ENCODE measurements at regions not wholly inside any gene's neighbourhood (a gene's known extent, or its start where the extent isn't known, plus 50 kb on each side); places are given as distances from the start of the nearest gene placed in this dataset.

- no peak overlapping the region for H3K9ac ChIP-seq (ENCODE audit: low read length)
- no peak for TF ChIP-seq EP300 (conservative IDR thresholded peaks at IDR 0.05; ENCODE audit: poor library complexity, severe bottlenecking)
- TF ChIP-seq SMC3 (conservative IDR thresholded peaks at IDR 0.05; ENCODE audit: poor library complexity): no peak
- no peak for TF ChIP-seq REST (IDR thresholded peaks at IDR 0.05; ENCODE audit: borderline replicate concordance)
- TF ChIP-seq RAD21 (conservative IDR thresholded peaks at IDR 0.05): no peak
- TF ChIP-seq MXI1 (conservative IDR thresholded peaks at IDR 0.05; ENCODE audit: poor library complexity, severe bottlenecking): no peak
- TF ChIP-seq EZH2 (IDR thresholded peaks at IDR 0.05; ENCODE audit: borderline replicate concordance, insufficient read depth, low read length, poor library complexity, severe bottlenecking): no peak
- TF ChIP-seq POLR2AphosphoS5 (IDR thresholded peaks at IDR 0.05): no peak
- no peak for TF ChIP-seq TAF1 (IDR thresholded peaks at IDR 0.05; ENCODE audit: low read depth)
- TF ChIP-seq CTCF (IDR thresholded peaks at IDR 0.05; ENCODE audit: poor library complexity, severe bottlenecking): no peak
- H3F3A ChIP-seq (ENCODE audit: insufficient read depth, low read length, poor library complexity, severe bottlenecking): no peaks in the 10 kb centered on the region
- no peaks in the 10 kb centered on the region for H3K36me3 ChIP-seq (ENCODE audit: insufficient read depth, low read length)
- no peak overlapping the region for H3K27ac ChIP-seq (ENCODE audit: low read length)
- no peak overlapping the region for H2AFZ ChIP-seq (ENCODE audit: low read depth, low read length)
- H3K9me3 ChIP-seq (ENCODE audit: low read length): no peaks in the 10 kb centered on the region
- H4K20me1 ChIP-seq (ENCODE audit: insufficient read depth): no peaks in the 10 kb centered on the region
- H3K9me2 ChIP-seq (ENCODE audit: insufficient read depth, low read length): no peaks in the 10 kb centered on the region
- no peak overlapping the region for H3K4me3 ChIP-seq (ENCODE audit: low read length)
- H3K79me2 ChIP-seq (replicated peaks; ENCODE audit: insufficient read depth, low read length): no peaks in the 10 kb centered on the region
- no peaks in the 10 kb centered on the region for H3K27me3 ChIP-seq (ENCODE audit: insufficient read depth, low read depth, low read length)
- no peak overlapping the region for H3K4me2 ChIP-seq (ENCODE audit: low read length)
Observed at GRCh38 chr1:203564024-203564423, 62.6 kb upstream of the ATP2B4 start.

GRCh38 chr1:203565049-203565448 is 61.6 kb upstream of the ATP2B4 start:
- TF ChIP-seq TAF1 (IDR thresholded peaks at IDR 0.05; ENCODE audit: low read depth) (no peak), CTCF (IDR thresholded peaks at IDR 0.05; ENCODE audit: poor library complexity, severe bottlenecking) (no peak), SMC3 (conservative IDR thresholded peaks at IDR 0.05; ENCODE audit: poor library complexity) (no peak), MXI1 (conservative IDR thresholded peaks at IDR 0.05; ENCODE audit: poor library complexity, severe bottlenecking) (no peak), EP300 (conservative IDR thresholded peaks at IDR 0.05; ENCODE audit: poor library complexity, severe bottlenecking) (no peak), POLR2AphosphoS5 (IDR thresholded peaks at IDR 0.05) (no peak), EZH2 (IDR thresholded peaks at IDR 0.05; ENCODE audit: borderline replicate concordance, insufficient read depth, low read length, poor library complexity, severe bottlenecking) (no peak), REST (IDR thresholded peaks at IDR 0.05; ENCODE audit: borderline replicate concordance) (no peak), RAD21 (conservative IDR thresholded peaks at IDR 0.05) (no peak)
- no peaks in the 10 kb centered on the region for H3K36me3 ChIP-seq (ENCODE audit: insufficient read depth, low read length)
- H3K27ac ChIP-seq (ENCODE audit: low read length): no peak overlapping the region
- H3K4me3 ChIP-seq (ENCODE audit: low read length): no peak overlapping the region
- H2AFZ ChIP-seq (ENCODE audit: low read depth, low read length): no peak overlapping the region
- no peaks in the 10 kb centered on the region for H3K27me3 ChIP-seq (ENCODE audit: insufficient read depth, low read depth, low read length)
- no peak overlapping the region for H3K9ac ChIP-seq (ENCODE audit: low read length)
- no peaks in the 10 kb centered on the region for H3K9me2 ChIP-seq (ENCODE audit: insufficient read depth, low read length)
- no peaks in the 10 kb centered on the region for H3F3A ChIP-seq (ENCODE audit: insufficient read depth, low read length, poor library complexity, severe bottlenecking)
- H3K9me3 ChIP-seq (ENCODE audit: low read length): no peaks in the 10 kb centered on the region
- H3K79me2 ChIP-seq (replicated peaks; ENCODE audit: insufficient read depth, low read length): no peaks in the 10 kb centered on the region
- H4K20me1 ChIP-seq (ENCODE audit: insufficient read depth): no peaks in the 10 kb centered on the region
- no peak overlapping the region for H3K4me2 ChIP-seq (ENCODE audit: low read length)

Data from neural cell (in vitro differentiated cells).